ENCODE measurements at regions not wholly inside any gene's neighbourhood (a gene's known extent, or its start where the extent isn't known, plus 50 kb on each side); places are given as distances from the start of the nearest gene placed in this dataset.
A peak's percentile ranks its signal among the peaks of the same experiment; 100 is the strongest.

DNA sequence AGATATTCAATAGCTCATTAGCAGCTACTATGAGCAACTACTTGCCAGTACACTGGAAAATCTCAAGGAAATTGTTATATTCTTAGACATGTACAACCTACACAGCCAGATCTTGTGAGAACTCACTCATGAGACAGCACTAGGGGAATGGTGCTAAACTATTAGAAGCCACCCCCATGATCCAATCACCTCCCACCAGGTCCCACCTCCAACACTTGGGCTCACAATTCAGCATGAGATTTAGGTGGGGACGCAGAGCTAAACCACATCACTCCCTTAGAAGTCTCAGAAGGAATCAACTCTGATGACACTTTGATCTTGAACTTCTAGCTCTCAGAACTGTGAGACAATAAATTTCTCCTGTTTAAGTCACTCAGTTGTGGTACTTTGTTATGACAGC is 418.3 kb upstream of the SPHKAP start:
- no peak for TF ChIP-seq CTCF (conservative IDR thresholded peaks at IDR 0.05 in 1 of 2, IDR thresholded peaks at IDR 0.05 in 1 of 2; ENCODE audit: low read depth in 1 of 2, low read length in 2 of 2)
- TF ChIP-seq EZH2 (IDR thresholded peaks at IDR 0.05; ENCODE audit: low read length, missing control alignments), result no peak
- H3K9ac ChIP-seq (ENCODE audit: insufficient read depth, low read length), result no peak overlapping the region
- H3K4me3 ChIP-seq (replicated peaks in 1 of 4; ENCODE audit: control extremely low read depth in 1 of 4, insufficient read depth in 1 of 4, low read depth in 3 of 4, low read length in 4 of 4), result no peak overlapping the region
- no peaks in the 10 kb centered on the region for H3K27me3 ChIP-seq (ENCODE audit: control insufficient read depth, insufficient read depth, low read length)
- H3K36me3 ChIP-seq (ENCODE audit: control insufficient read depth, insufficient read depth, low read length), result no peaks in the 10 kb centered on the region
- H3K4me2 ChIP-seq (ENCODE audit: extremely low read depth, insufficient read depth, low read length), result no peak overlapping the region
- H4K20me1 ChIP-seq (ENCODE audit: control insufficient read depth, extremely low read depth, insufficient read depth, low read length), result no peaks in the 10 kb centered on the region
- H2AFZ ChIP-seq (ENCODE audit: low read length), result peak overlapping the region; percentile 19
- H3K27ac ChIP-seq (ENCODE audit: insufficient read depth, low read length), result peak overlapping the region; percentile 44
- DNase-seq (ENCODE audit: low read depth in 2 of 2), result peak in 1 of 2 donors; percentile 5
- H3K4me1 ChIP-seq (ENCODE audit: control insufficient read depth, extremely low read depth, insufficient read depth, low read length), result peaks cover 4% of the 10 kb centered on the region
- no peaks in the 10 kb centered on the region for H3K79me2 ChIP-seq (ENCODE audit: control insufficient read depth, insufficient read depth, low read length)
- no peaks in the 10 kb centered on the region for H3K9me3 ChIP-seq (ENCODE audit: control insufficient read depth, insufficient read depth, low read depth, low read length)

- H3K4me2 ChIP-seq (ENCODE audit: extremely low read depth, insufficient read depth, low read length), result no peak overlapping the region
- H3K4me1 ChIP-seq (ENCODE audit: control insufficient read depth, extremely low read depth, insufficient read depth, low read length), result peaks cover 4% of the 10 kb centered on the region
- no peaks in the 10 kb centered on the region for H3K36me3 ChIP-seq (ENCODE audit: control insufficient read depth, insufficient read depth, low read length)
- H3K9me3 ChIP-seq (ENCODE audit: control insufficient read depth, insufficient read depth, low read depth, low read length), result no peaks in the 10 kb centered on the region
- no peaks in the 10 kb centered on the region for H3K79me2 ChIP-seq (ENCODE audit: control insufficient read depth, insufficient read depth, low read length)
- no peaks in the 10 kb centered on the region for H3K27me3 ChIP-seq (ENCODE audit: control insufficient read depth, insufficient read depth, low read length)
- H3K4me3 ChIP-seq (replicated peaks in 1 of 4; ENCODE audit: control extremely low read depth in 1 of 4, insufficient read depth in 1 of 4, low read depth in 3 of 4, low read length in 4 of 4), result no peak overlapping the region
- no peak overlapping the region for H3K27ac ChIP-seq (ENCODE audit: insufficient read depth, low read length)
- no peak overlapping the region for H3K9ac ChIP-seq (ENCODE audit: insufficient read depth, low read length)
- TF ChIP-seq CTCF (conservative IDR thresholded peaks at IDR 0.05 in 1 of 2, IDR thresholded peaks at IDR 0.05 in 1 of 2; ENCODE audit: low read depth in 1 of 2, low read length in 2 of 2) (no peak), EZH2 (IDR thresholded peaks at IDR 0.05; ENCODE audit: low read length, missing control alignments) (no peak)
- no peak for DNase-seq (ENCODE audit: low read depth in 2 of 2)
- peak overlapping the region; percentile 47 for H2AFZ ChIP-seq (ENCODE audit: low read length)
- H4K20me1 ChIP-seq (ENCODE audit: control insufficient read depth, extremely low read depth, insufficient read depth, low read length), result no peaks in the 10 kb centered on the region
These were observed 417.8 kb upstream of the SPHKAP start for GRCh38 chr2:228599297-228599696.

DNA sequence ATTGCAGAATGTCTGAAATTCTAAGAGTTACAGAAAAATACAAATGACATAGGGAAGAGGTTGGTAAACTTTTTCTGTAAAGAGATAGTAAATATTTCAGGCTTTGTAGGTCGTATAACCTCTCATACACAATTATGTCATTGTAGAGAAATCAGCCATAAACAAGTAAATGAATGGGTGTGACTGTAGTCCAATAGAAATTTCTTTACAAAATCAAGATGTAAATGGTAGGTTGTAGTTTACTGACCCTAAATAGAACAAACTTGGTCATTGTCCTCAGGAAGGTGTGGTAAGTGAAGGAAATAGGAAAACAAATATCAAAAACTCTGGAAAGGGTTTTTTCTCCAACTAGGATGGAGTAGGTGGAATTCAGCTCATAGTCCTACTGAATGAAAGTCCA is 415.5 kb upstream of the SPHKAP start:
- TF ChIP-seq CTCF (conservative IDR thresholded peaks at IDR 0.05 in 1 of 2, IDR thresholded peaks at IDR 0.05 in 1 of 2; ENCODE audit: low read depth in 1 of 2, low read length in 2 of 2) (no peak), EZH2 (IDR thresholded peaks at IDR 0.05; ENCODE audit: low read length, missing control alignments) (no peak)
- H2AFZ ChIP-seq (ENCODE audit: low read length), result no peak overlapping the region
- DNase-seq (ENCODE audit: low read depth in 2 of 2), result no peak
- no peak overlapping the region for H3K27ac ChIP-seq (ENCODE audit: insufficient read depth, low read length)
- no peak overlapping the region for H3K9ac ChIP-seq (ENCODE audit: insufficient read depth, low read length)
- H3K4me2 ChIP-seq (ENCODE audit: extremely low read depth, insufficient read depth, low read length), result no peak overlapping the region
- H3K27me3 ChIP-seq (ENCODE audit: control insufficient read depth, insufficient read depth, low read length), result no peaks in the 10 kb centered on the region
- no peaks in the 10 kb centered on the region for H3K36me3 ChIP-seq (ENCODE audit: control insufficient read depth, insufficient read depth, low read length)
- no peaks in the 10 kb centered on the region for H3K9me3 ChIP-seq (ENCODE audit: control insufficient read depth, insufficient read depth, low read depth, low read length)
- no peak overlapping the region for H3K4me3 ChIP-seq (replicated peaks in 1 of 4; ENCODE audit: control extremely low read depth in 1 of 4, insufficient read depth in 1 of 4, low read depth in 3 of 4, low read length in 4 of 4)
- H3K79me2 ChIP-seq (ENCODE audit: control insufficient read depth, insufficient read depth, low read length), result no peaks in the 10 kb centered on the region
- peaks cover 4% of the 10 kb centered on the region for H3K4me1 ChIP-seq (ENCODE audit: control insufficient read depth, extremely low read depth, insufficient read depth, low read length)
- H4K20me1 ChIP-seq (ENCODE audit: control insufficient read depth, extremely low read depth, insufficient read depth, low read length), result no peaks in the 10 kb centered on the region
